Esophagus mucosa (tissue), 1 donor: ENCODE measurements at regions not wholly inside any gene's neighbourhood (a gene's known extent, or its start where the extent isn't known, plus 50 kb on each side); places are given as distances from the start of the nearest gene placed in this dataset.
"Not testable (repeated sequence)": the region's sequence is repeated elsewhere in the genome, so short reads cannot be mapped to it uniquely, and the experiment has no call there.

ENCODE experiments used
- ATAC-seq: fragments of 200-7000 bp; cut with Tn5 transposase; one replicate; pipeline ENCODE4 v1.9.1; 2020
- donor health status: DM: yes; HTN: yes; CAD: no.

DNA sequence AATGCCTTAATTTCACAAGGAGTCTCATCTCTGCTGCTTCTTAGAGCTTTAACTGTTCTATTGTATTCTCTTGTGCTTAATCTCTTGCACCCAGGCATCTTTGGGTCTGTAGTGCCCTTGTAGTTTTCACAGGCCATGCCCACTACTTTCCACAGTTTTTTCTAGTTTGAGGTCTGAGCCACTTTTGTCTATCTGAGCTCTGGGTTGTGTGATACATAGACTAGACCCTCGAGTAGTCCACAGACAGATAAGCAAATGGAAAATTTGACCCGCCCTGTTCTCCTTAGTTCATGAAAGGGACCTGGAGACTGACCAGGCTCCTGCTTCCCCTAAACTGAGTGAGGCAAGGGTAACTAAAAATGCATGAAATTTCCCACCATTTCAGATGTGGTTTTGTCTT lies 466.8 kb upstream of the ZEB2 start:
- no peak for ATAC-seq

DNA sequence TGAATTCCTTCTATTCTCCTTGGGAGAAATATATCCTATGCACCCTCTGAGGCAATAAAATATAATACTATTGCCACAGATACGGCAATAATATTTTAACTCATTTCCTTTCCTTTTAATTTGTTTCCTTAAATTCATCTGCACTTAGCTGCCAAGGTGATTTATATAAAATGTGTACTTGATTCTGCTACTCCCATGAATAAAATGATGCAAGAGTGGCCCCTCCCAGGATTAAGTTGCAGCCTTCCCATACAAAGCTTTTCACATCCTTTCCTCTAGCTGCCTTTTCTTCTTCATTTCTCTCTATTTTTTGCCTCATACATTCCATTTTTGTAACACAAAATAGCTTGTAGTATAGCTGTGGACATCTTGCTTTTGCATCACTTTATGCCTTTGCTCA lies 464.1 kb upstream of the ZEB2 start:
- no peak for ATAC-seq

DNA sequence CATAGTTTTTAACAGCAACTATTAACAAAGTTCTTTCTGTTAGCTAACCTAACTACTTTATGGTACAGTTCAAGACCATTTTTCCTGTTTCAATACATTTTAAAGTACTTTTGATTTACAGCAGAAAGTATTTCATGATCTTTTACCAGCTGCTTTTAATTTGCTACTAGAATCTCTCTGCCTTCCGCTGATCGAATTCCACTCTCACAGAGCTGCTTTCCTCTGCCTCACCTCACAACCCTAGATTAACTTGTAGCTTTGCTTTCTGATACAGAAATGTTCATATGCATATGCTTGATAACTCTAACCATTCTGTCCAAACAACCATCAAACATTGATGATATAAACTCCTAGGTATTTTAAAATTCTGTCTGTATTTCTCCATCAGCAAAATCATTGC lies 463.2 kb upstream of the ZEB2 start:
- no peak for ATAC-seq

DNA sequence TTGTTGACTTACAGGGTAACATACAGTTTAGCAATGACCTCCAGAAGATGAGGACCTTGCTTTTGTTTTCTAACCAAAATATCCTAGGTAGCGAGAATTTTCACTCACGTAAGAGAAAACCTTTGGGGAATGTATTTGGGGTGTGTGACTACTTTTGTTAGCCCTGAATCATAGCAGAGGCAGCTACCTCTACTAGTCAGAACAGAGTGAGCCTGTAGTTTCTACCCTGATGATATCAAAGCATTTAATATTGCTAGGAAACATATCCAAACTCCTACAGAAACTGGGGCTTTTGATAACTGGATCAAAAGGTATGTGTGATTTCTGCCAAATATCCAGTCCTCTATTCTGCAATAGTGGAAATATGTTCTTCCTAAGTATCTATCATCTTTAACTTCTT lies 462.6 kb upstream of the ZEB2 start:
- no peak for ATAC-seq

DNA sequence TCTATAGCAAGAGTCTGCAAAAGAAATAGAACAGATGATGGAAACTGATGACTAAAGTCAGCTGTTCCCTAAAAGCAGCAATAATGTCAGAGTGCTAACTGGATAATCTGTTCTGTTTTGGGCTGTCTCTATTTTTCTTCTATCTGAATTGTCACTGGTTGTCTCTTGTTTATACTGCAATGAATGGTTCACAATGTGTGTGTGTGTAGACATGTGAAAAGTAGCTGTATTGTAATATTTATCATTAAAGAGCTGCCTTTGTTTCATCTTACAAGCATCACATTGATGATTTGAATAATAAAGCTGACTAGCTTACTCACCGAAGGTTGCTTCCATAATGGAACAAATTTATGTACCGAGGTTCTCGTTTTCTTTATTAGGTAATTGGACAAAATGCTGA lies 456.0 kb upstream of the ZEB2 start:
- ATAC-seq, result no peak

DNA sequence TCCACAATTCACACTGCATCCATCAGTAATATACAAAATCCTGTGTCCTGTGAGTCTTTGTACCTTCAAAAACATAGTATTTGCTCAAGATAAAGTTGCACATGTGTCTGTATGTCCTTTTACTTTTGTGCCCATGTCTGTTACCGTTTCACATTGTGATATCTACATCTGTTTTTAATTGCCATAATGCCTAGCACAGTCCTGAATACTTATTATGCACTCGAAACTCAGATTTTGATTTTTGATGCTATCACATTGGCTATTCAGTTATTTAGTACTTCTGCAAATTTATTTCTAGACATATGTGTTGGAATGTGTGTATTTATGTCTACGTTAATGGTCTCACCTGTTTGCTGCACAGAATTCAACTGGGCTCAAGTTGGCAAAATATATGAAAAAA lies 452.8 kb upstream of the ZEB2 start:
- ATAC-seq, result no peak

DNA sequence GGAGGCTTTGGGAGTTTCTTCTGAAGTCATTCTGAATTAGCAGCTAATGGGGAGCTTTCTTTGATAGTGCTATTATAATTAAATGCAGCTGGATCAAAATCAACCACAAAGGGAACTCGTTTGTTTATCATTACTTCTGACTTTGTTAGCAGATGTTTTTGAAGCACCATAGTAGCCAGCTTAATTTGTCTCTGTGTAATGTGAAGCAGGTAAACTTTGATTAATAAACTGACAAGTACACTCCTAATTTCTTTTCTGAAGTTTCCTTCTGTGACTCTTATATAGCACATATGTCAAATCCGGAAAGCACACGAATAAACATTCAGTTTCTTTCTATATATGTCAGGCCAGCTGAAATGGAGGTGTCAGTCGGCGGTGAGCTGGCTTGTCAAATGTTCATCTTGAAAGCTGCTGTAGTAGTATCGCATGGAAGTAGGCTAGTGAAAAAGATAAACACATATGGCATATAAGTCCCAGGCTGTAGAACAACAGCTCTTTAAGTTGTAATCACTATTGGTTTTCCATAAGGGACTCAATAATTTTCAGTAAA lies 451.9 kb upstream of the ZEB2 start:
- ATAC-seq, result no peak

DNA sequence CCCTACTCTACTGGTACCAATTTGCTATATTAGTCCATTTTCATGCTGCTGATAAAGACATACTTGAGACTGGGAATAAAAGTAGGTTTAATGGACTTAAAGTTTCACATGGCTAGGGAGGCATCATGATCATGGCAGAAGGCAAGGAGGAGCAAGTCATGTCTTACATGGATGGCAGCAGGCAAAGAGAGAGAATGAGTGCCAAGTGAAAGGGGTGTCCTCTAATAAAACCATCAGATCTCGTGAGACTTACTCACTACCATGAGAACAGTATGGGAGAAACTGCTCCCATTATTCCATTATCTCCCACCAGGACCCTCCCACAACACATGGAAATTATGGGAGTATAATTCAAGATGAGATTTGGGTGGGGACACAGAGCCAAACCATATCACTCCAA lies 450.5 kb upstream of the ZEB2 start:
- ATAC-seq, result not testable (repeated sequence)

DNA sequence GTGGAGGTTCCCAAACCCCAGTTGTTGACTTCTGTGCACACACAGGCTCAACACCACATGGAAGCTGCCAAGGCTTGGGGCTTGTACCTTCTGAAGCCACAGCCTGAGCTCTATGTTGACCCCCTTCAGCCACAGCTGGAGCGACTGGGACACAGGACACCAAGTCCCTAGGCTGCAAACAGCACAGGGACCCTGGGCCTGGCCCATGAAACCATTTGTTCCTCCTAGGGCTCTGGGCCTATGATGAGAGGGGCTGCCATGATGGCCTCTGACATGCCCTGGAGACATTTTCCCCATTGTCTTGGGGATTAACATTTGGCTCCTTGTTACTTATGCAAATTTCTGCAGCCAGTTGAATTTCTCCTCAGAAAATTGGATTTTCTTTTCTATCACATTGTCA lies 449.6 kb upstream of the ZEB2 start:
- not testable (repeated sequence) for ATAC-seq

DNA sequence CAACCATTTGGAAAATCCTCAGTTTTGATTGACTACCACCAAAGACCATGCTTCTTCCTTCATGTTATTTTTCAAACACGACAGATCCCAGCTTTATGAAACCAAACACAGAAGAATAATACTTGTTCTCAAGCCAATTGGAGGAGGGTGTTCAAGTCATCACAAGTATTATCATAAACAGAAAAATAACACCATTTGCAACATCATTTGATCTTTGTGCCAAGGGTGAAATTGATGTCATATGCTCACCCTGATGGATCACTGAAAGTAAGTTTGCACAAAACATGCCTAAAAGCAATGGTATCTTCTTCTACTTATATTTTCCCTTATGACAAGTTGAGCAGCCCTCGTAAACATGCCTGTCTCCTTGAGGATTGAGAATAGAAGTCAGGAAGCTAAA lies 448.0 kb upstream of the ZEB2 start:
- no peak for ATAC-seq

DNA sequence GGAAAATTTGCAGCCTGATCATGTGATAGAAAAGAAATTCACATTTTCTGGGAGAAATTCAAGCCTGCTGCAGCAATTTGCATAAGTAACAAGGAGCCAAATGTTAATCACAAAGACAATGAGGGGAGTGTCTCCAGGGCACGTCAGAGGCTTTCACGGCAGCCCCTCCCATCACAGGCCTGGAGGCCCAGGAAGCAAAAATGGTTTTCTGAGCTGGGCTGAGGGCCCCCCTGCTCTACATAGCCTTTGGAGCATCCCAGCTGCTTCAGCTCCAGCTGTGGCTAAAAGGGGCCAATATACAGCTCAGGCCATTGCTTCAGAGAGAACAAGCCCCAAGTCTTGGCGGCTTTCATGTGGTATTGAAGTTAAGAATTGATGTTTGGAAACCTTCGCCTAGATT lies 445.3 kb upstream of the ZEB2 start:
- no peak for ATAC-seq

DNA sequence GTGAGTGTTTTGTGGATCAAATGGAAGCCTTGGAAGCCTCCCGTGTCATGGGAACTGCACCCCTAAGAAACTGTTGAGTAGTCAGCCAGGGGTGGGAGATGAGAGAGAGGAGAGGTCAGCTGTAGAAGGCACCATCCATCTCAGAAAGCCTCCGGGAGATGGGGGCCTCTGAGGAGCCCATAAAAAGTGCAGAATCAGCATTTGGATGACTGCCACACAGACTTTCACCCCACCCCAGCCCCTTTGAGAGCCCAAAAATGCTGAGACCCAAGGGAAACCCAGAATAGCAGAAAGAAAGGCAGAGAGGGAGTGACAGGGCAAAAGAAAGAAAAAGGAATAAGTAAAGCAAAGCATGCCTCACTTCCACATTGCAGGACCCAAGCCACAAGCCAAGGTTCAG lies 443.1 kb upstream of the ZEB2 start:
- no peak for ATAC-seq

DNA sequence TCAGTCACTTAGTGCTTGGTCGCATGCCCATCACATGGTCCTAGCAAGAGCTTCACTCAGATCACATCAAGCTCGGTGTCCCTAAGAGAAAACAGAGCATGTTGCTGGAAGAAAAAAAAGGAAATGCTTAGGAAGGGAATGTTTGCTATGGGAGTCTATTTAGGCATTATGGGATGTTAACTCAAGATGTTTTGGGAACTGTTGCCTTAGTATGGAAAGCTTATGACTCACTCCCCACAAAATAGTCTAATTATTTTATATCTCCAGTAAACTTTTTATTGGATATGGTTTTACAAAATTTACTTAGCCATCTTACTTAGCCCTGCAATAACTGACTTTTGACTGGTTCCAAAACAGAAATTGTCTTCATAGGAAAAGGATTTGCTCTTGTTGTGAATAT lies 439.5 kb upstream of the ZEB2 start:
- no peak for ATAC-seq

DNA sequence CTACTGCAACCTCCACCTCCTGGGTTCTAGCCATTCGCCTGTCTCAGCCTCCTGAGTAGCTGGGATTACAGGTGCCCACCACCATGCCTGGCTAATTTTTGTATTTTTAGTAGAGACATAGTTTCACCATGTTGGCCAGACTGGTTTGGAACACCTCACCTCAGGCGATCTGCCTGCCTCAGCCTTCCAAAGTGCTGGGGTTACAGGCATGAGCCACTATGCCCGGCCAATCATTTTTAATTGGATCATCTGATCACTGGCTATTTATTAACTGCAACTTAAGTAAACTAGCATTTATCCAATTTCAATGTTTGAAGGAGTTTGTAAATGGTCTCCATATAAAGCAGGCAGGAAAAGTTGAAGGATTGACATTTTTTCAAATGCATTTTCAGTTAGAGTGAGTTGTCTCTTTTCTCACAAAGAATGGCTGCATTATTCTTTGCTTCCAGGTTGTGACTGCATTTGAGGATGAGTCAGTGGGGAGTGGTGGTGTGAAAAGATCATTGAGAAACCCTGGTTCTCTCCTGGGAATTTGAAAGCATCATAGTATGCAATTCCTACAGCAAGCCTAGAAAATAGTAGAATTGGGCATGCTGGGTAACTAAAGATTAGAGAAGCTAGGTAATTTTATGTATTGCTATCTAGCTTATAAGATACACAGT lies 431.1 kb upstream of the ZEB2 start:
- peak; percentile 80 for ATAC-seq

DNA sequence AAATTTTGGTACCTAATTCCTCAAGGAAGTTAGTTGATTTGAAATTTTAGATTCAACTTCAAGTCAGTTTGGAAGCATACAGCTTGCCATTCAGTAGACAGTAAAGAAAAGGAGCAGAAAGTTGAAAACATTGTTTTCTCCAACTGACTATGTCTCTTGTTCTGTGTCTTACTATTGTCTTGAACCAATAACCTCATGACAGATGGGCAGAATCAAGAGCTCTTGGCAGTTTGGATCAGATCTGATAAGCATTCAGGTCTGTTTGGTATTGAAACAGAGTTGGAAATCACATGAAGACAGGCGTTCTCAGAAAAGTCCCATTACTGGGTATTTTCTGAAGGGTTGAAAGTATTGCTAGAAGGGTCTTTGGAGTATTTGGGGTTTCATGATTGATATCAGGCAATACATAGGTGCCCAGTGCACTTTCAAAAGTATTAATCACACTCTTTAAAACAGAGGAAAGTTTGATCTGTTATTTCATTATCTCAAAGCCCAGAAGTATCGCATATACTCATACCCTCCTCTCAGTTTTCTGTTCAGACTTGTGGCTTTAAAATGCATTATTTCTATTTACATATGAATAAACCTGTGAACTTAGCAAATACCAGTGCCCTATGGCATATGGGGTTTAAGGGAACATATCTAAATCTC lies 428.4 kb upstream of the ZEB2 start:
- no peak for ATAC-seq

DNA sequence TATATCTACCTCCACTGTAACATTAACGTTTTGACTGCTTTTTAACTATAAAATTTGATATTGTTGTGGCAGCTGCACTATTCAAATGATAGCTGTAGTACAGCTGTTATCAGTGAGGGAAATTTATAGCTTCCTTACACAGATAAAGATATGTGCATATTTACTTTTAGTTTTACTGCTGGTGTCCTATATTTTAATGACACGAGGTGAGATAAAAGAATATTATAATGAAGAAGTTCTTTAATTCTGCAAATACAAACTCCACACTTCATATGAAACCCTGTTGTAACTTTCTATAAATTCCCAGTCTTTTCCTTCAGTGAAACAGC lies 427.8 kb upstream of the ZEB2 start:
- no peak for ATAC-seq

DNA sequence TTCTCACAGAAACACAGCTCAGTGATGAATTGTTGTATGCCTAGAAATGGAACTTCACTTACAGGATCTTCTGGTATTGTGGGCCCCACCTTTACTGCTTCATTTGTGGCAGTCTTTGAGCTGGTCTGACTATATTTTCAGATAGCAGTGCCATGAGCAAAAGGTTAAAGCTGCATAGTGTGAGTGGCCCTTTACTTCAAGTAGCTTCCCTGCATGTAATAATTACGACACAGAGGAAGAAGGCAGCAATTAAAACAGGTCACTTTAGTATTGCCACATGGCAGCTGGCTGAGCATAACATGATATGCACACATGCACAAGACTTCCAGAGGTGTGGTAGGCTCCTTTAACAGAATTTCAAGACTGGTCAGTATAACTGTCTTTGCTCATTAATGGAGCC lies 426.3 kb upstream of the ZEB2 start:
- peak; percentile 91 for ATAC-seq

DNA sequence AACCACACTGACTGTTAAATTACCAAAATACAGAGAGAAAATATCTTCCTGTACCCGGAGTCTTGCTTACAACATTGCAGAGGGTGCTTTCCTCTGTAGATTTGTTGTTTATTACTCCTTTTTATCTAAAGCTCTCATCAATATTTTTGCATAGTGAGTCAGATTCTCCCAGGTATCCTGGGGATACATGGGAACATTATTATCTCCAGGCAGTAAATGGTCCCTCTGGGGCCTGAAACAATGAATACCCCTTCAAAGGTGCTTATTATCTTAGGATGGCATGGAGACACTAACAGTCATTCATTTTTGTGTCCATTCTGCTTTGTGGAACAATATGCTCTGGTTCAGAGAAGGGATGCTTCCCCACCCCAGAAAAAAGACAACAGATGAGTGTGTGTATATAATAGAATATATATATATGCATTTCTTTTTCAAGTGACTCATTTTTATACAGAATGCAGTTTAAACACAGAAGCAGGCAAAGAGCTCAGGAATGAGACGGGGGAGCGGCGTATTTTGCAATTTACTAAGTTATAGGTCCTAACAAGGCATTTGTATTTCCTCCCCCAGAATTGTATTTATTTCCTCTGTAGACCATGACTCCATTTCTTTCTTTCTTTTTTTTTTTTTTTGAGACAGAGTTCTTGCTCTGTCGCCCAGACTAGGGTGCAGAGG lies 424.8 kb upstream of the ZEB2 start:
- no peak for ATAC-seq

DNA sequence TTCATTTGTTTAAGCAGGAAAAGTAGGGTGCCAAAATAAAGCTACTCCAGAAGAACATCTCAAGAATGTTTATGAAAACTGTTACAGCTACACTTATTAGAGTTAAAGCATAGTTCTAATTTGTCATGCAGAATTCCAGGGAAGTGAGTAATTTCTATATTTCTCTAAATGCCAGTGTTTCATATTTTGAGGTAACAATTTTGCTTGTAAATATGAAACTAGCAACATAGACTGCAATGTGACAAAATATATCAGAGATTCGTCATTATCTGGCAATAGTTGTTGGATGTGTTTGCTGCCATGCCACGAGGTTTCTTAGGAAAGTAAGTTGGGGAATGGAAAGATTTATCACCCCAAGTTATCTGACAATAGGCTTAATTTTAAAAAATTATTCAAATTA lies 424.1 kb upstream of the ZEB2 start:
- ATAC-seq, result no peak

DNA sequence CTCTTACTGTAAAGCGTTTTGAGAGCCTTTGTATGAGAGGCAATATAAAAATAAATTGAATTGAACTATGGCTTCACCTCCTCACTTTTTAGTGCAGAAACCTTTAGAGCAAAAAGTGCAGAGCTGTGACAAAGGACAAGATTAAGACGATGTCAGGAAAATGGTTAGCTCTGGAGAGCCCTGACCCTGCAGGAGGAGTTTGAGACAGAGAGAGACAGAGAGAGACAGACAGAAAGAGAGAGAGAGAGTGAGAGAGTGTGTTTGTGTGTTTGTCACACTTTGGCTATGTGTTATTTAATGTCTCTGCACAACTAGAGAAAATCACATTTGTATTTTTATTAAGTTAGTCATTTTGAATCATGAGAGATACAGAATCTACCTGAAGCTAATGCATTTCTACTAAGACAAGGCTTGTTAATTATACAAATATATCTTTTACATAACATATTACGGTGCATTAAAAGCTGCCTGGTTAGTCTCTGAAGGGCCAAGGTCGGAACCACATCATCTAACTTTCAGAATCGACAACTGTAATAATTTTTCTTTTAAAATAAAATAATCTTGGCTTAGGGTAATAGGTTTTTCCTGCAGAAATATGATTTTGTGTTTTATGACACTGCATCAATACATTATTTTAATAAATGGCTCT lies 423.5 kb upstream of the ZEB2 start:
- no peak for ATAC-seq

DNA sequence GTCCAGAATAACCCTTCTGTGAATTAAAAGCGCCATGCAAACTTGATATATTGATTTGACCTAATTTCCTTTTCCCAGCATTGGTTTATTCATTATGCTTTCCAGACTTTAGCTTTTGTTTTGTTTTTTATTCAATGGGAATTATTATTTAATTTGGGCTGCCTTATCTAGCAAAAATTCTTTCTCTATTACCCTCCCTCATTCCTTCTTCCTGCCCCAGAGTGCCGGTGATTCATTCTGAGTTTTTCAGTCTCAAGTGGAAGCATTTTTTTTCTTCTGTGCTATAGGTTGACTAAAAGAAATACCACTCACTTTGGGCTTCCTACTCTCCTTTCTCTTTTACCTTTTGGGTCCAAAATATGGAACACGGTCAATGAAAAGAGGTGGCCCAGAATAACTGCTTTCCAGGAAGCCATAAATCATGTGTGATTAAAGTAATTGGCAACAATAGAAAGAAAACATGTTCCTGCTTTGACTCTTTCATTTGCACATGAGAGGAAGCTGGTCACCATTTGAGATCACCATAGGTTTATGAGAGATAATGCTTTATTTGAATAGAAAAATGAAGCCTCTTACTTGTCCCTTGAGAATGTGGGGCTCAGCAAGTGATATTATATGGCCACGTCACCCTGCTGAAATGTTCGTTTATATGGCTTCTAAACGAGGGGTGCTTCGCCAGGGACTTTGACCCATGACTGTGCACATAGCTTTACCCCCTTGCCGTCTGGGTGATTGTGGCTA lies 422.8 kb upstream of the ZEB2 start:
- no peak for ATAC-seq

DNA sequence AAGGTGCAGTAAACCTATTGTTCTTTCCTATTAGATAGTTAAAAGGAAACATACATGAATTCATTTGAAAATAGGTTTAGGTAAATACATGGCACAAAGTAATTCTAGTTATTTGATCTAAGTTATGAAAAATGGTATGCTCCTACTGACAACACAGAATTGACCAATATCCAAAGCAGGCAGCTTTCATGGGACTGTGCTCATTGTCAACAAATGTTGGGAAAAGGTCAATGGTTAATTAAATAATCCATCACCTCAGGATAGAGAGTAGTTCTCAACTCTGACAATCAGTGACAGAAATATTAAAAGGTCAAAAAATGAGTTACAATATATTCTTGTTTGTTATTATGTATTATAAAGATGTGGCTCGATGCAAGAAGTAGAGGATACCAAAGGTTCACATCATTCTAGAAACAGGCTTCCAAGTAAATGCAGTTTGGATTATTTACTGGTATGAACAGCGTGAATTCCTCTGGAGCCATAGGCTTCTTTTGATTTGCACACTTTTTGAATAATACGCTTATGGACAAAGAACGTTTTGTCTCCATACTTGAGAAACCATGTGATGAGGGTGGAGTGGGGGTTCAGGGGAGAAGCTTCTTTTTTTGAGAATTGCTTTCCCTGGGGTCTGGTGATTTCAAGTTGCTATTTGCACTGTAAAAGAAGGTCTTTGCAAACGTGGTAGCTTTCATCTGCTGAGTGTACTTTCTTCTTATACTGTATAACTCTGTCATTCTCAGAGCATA lies 422.0 kb upstream of the ZEB2 start:
- no peak for ATAC-seq
